H1 (cell line): ENCODE measurements at regions not wholly inside any gene's neighbourhood (a gene's known extent, or its start where the extent isn't known, plus 50 kb on each side); places are given as distances from the start of the nearest gene placed in this dataset.

Experiments used
- CTCF ChIA-PET: fragments of 300-600 bp; sonication (Branson Sonifier 250); formaldehyde crosslinking; loops from one replicate; lab custom pipeline; 2021; ENCODE audit not compliant: partially characterized antibody; lab: Charles Lee
- POLR2A ChIA-PET: fragments of 300-600 bp; sonication (Branson Sonifier 250); formaldehyde crosslinking; loops from one replicate; lab custom pipeline; 2021; ENCODE audit warnings: inconsistent platforms; ENCODE audit not compliant: partially characterized antibody; lab: Charles Lee
- DNase-seq, 2 experiments: peaks; one replicate each; pipeline versions ENCODE4 v3.0.0 to v3.0.0-alpha.2; 2010 to 2022; ENCODE audit warnings: low spot score in 2 of 2, low read depth in 1 of 2, mixed read lengths in 1 of 2
- FAIRE-seq: peaks from 2 replicates; lab custom pipeline; 2011; peaks lifted over from hg19 to GRCh38; lab: Jason Lieb, UNC
- H2AFZ ChIP-seq: 2 replicates; pipeline ENCODE4 v1.8.1; 2012; ENCODE audit warnings: low read length, inconsistent platforms
- H2AK5ac ChIP-seq: 2 replicates; pipeline ENCODE4 v1.6.1; 2013; ENCODE audit warnings: low read depth, low read length
- H2BK120ac ChIP-seq: replicated peaks from 2 replicates; pipeline ENCODE3; 2013; ENCODE audit warnings: low read depth, low read length, inconsistent platforms
- H2BK12ac ChIP-seq: 2 replicates; pipeline ENCODE4 v1.6.1; 2013; ENCODE audit warnings: low read depth, low read length
- H2BK15ac ChIP-seq: 2 replicates; pipeline ENCODE4 v1.6.1; 2013; ENCODE audit warnings: low read length
- H2BK20ac ChIP-seq: 2 replicates; pipeline ENCODE4 v1.6.1; 2013; ENCODE audit warnings: low read length
- H2BK5ac ChIP-seq: 2 replicates; pipeline ENCODE4 v1.6.1; 2013; ENCODE audit warnings: low read depth, low read length
- H3K14ac ChIP-seq: 2 replicates; pipeline ENCODE4 v1.6.1; 2013; ENCODE audit warnings: inconsistent platforms; ENCODE audit not compliant: insufficient read length
- H3K18ac ChIP-seq: 2 replicates; pipeline ENCODE4 v1.6.1; 2013; ENCODE audit warnings: low read length; ENCODE audit errors: extremely low read depth
- H3K23ac ChIP-seq: 2 replicates; pipeline ENCODE4 v1.6.1; 2013; ENCODE audit warnings: inconsistent platforms; ENCODE audit not compliant: insufficient read length
- H3K23me2 ChIP-seq: 2 replicates; pipeline ENCODE4 v1.6.1; 2013; ENCODE audit warnings: low read depth, low read length
- H3K27ac ChIP-seq: 2 replicates; pipeline ENCODE4 v1.6.1; 2011; ENCODE audit warnings: low read depth, low read length, inconsistent platforms
- H3K27me3 ChIP-seq, 4 experiments: replicated peaks in 1 of 4; 1 replicate in 1 of 4; 2 replicates in 3 of 4; pipeline versions ENCODE4 v1.6.1 to v1.8.1; 2011 to 2013; ENCODE audit warnings: low read length in 3 of 4, mild to moderate bottlenecking in 3 of 4, inconsistent platforms in 2 of 4, mixed read lengths in 2 of 4, moderate library complexity in 1 of 4; ENCODE audit not compliant: control insufficient read depth in 3 of 4, insufficient read depth in 3 of 4; ENCODE audit errors: extremely low read depth in 1 of 4
- H3K36me3 ChIP-seq, 4 experiments: 2 replicates each; pipeline versions ENCODE4 v1.6.1 to v1.8.1; 2011 to 2013; ENCODE audit warnings: mild to moderate bottlenecking in 4 of 4, low read length in 3 of 4, moderate library complexity in 2 of 4, control low read depth in 1 of 4, inconsistent platforms in 1 of 4; ENCODE audit not compliant: insufficient read depth in 4 of 4, control insufficient read depth in 2 of 4
- H3K4ac ChIP-seq: replicated peaks from 2 replicates; pipeline ENCODE3; 2013; ENCODE audit warnings: low read length, low read depth, mixed read lengths, inconsistent platforms; ENCODE audit not compliant: insufficient read length
- H3K4me1 ChIP-seq, 4 experiments: replicated peaks in 1 of 4; 1 replicate in 1 of 4; 2 replicates in 3 of 4; pipeline versions ENCODE4 v1.6.1 to v1.8.1; 2011 to 2013; ENCODE audit warnings: low read length in 3 of 4, inconsistent platforms in 2 of 4, mixed read lengths in 1 of 4; ENCODE audit not compliant: insufficient read depth in 4 of 4, control insufficient read depth in 3 of 4
- H3K4me2 ChIP-seq, 2 experiments: 2 replicates each; pipeline versions ENCODE4 v1.6.1 to v1.8.1; 2011 to 2013; ENCODE audit warnings: low read depth in 2 of 2, low read length in 2 of 2, control low read depth in 1 of 2, inconsistent platforms in 1 of 2, mild to moderate bottlenecking in 1 of 2; ENCODE audit not compliant: insufficient read depth in 1 of 2
- H3K4me3 ChIP-seq, 4 experiments: fragments of 200-600, 300-600 bp in 1 of 4; sonication (generic), shearing (Covaris generic), sonication (Bioruptor Twin) in 1 of 4; 2 replicates each; pipeline versions ENCODE4 v1.5.1 to v1.8.1; 2011 to 2016; ENCODE audit warnings: low read length in 4 of 4, low read depth in 3 of 4, control low read depth in 2 of 4, inconsistent platforms in 2 of 4, mild to moderate bottlenecking in 2 of 4, mixed read lengths in 1 of 4, moderate library complexity in 1 of 4; ENCODE audit not compliant: insufficient read depth in 2 of 4; ENCODE audit errors: extremely low read depth in 1 of 4
- H3K56ac ChIP-seq: replicated peaks from 2 replicates; pipeline ENCODE3; 2013; ENCODE audit warnings: low read depth, mild to moderate bottlenecking, mixed read lengths, low read length, inconsistent platforms; ENCODE audit not compliant: insufficient read length
- H3K79me1 ChIP-seq: 2 replicates; pipeline ENCODE4 v1.6.1; 2013; ENCODE audit warnings: low read depth, low read length, control low read depth
- H3K79me2 ChIP-seq, 2 experiments: 2 replicates each; pipeline versions ENCODE4 v1.6.1 to v1.8.1; 2012 to 2013; ENCODE audit warnings: low read length in 2 of 2, mild to moderate bottlenecking in 2 of 2, inconsistent platforms in 1 of 2; ENCODE audit not compliant: insufficient read depth in 2 of 2, control insufficient read depth in 1 of 2
- H3K9ac ChIP-seq, 4 experiments: replicated peaks in 1 of 4; 1 replicate in 1 of 4; 2 replicates in 3 of 4; pipeline versions ENCODE4 v1.6.1 to v1.8.1; 2011 to 2013; ENCODE audit warnings: low read depth in 3 of 4, low read length in 3 of 4, control low read depth in 2 of 4, mild to moderate bottlenecking in 2 of 4, moderate library complexity in 2 of 4, inconsistent platforms in 1 of 4; ENCODE audit errors: extremely low read depth in 1 of 4
- H3K9me3 ChIP-seq, 2 experiments: 2 replicates each; pipeline versions ENCODE4 v1.6.1 to v1.8.1; 2012 to 2013; ENCODE audit warnings: mild to moderate bottlenecking in 2 of 2, moderate library complexity in 2 of 2, control low read depth in 1 of 2, inconsistent platforms in 1 of 2, low read depth in 1 of 2, low read length in 1 of 2, mixed read lengths in 1 of 2; ENCODE audit not compliant: insufficient read depth in 2 of 2
- H4K20me1 ChIP-seq, 2 experiments: replicated peaks in 1 of 2; 2 replicates each; pipeline versions ENCODE3 to v1.8.1; 2011 to 2013; ENCODE audit warnings: inconsistent platforms in 2 of 2, low read length in 2 of 2, mild to moderate bottlenecking in 1 of 2; ENCODE audit not compliant: insufficient read depth in 2 of 2, control insufficient read depth in 1 of 2
- H4K5ac ChIP-seq: 2 replicates; pipeline ENCODE4 v1.6.1; 2013; ENCODE audit warnings: low read length, low read depth, mixed read lengths, inconsistent platforms; ENCODE audit not compliant: insufficient read length
- H4K8ac ChIP-seq: 2 replicates; pipeline ENCODE4 v1.8.0; 2013; ENCODE audit warnings: mild to moderate bottlenecking, moderate library complexity, low read length, inconsistent platforms; ENCODE audit not compliant: insufficient read depth; ENCODE audit errors: extremely low read depth
- H4K91ac ChIP-seq: replicated peaks from 2 replicates; pipeline ENCODE3; 2013; ENCODE audit warnings: low read length, mixed read lengths, inconsistent platforms; ENCODE audit not compliant: insufficient read length
- BCL11A ChIP-seq, 2 experiments: IDR thresholded peaks; one replicate each; pipeline ENCODE4 v1.6.1; 2011; ENCODE audit warnings: low read depth in 2 of 2, low read length in 2 of 2, mild to moderate bottlenecking in 2 of 2
- CBX5 ChIP-seq: fragments of 300-800, 300-1000 bp; sonication (generic); IDR thresholded peaks from 2 replicates; pipeline ENCODE4 v1.7.1; 2016; ENCODE audit warnings: antibody characterized with exemption, low read length, low read depth
- NRF1 ChIP-seq: IDR thresholded peaks from 2 replicates; pipeline ENCODE4 v1.6.1; 2011; ENCODE audit warnings: mild to moderate bottlenecking, low read depth, low read length, improper control_type of control experiment
- RBBP5 ChIP-seq: IDR thresholded peaks from 2 replicates; pipeline ENCODE4 v1.7.1; 2012; ENCODE audit warnings: low read depth, mild to moderate bottlenecking, inconsistent platforms, low read length, moderate library complexity, borderline replicate concordance
- TEAD4 ChIP-seq: IDR thresholded peaks from 2 replicates; pipeline ENCODE4 v1.6.1; 2012; ENCODE audit warnings: low read depth, low read length, inconsistent platforms, mixed read lengths
- WGBS, 2 experiments: shearing (Covaris generic) in 1 of 2; methylation state at CpG; one replicate each; pipeline versions ENCODE4 v1.1.6 to v1.1.7; 2013 to 2015; ENCODE audit warnings: low lambda C conversion rate in 2 of 2, mixed read lengths in 2 of 2, inconsistent platforms in 1 of 2, low coverage in 1 of 2, missing lambda C conversion rate in 1 of 2; ENCODE audit not compliant: insufficient replicate concordance in 2 of 2, insufficient coverage in 1 of 2, insufficient read length in 1 of 2; ENCODE audit errors: extremely low coverage in 1 of 2, missing lambda C conversion rate in 1 of 2; 5-methylcytosine and 5-hydroxymethylcytosine counted together
- TF ChIP-seq, protein P1 (sequence below): IDR thresholded peaks from 2 replicates; pipeline ENCODE4 v1.6.1; 2012; ENCODE audit warnings: inconsistent platforms
- TF ChIP-seq, protein P2 (sequence below), 3 experiments: IDR thresholded peaks; 1 replicate in 2 of 3; 2 replicates in 1 of 3; pipeline versions ENCODE4 v1.5.1 to v1.6.1; 2011; ENCODE audit warnings: low read length in 3 of 3, mild to moderate bottlenecking in 3 of 3, inconsistent platforms in 2 of 3, low read depth in 1 of 3, moderate library complexity in 1 of 3; ENCODE audit not compliant: insufficient read depth in 1 of 3; ENCODE audit errors: control extremely low read depth in 1 of 3
- TF ChIP-seq, protein P3 (sequence below): IDR thresholded peaks from 2 replicates; pipeline ENCODE4 v1.6.1; 2012; ENCODE audit warnings: inconsistent platforms

DNA sequence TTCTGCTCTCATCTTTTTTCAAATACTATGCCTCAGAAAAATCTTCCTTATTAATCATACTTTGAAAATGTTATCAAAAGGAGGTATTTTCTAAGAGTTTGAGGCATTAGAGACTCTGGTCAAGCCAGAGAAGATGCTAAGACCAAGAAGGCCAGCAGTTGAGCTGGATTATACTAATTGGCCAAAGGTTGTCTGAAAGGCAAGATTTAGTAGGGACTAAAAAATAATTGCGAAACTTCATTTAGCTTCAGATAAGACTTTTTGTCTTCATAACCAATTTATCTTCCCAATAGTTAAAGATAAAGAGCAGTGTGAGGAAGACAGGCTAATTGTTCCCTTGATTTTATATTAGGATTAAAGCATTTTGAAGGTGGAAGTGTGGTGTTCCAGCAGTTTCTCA is 1412.4 kb upstream of the PCDH7 start:
- Histone ChIP-seq H3K4me3 (no peak overlapping the region), H3K27me3 (no peaks in the 10 kb centered on the region), H4K5ac (no peak overlapping the region), H3K4ac (no peak overlapping the region), H3K4me2 (no peak overlapping the region), H4K20me1 (no peaks in the 10 kb centered on the region), H2BK5ac (no peak overlapping the region), H2AK5ac (no peak overlapping the region), H3K9ac (no peak overlapping the region), H2AFZ (no peak overlapping the region), H3K56ac (no peak overlapping the region), H4K91ac (no peak overlapping the region), H3K79me2 (no peaks in the 10 kb centered on the region), H3K4me1 (no peaks in the 10 kb centered on the region), H2BK20ac (no peak overlapping the region), H2BK15ac (no peak overlapping the region), H2BK12ac (no peak overlapping the region), H3K36me3 (no peaks in the 10 kb centered on the region), H3K23me2 (peaks cover 2% of the 10 kb centered on the region; the same call in 1 of the 2 replicates), H3K18ac (no peak overlapping the region), H4K8ac (no peak overlapping the region), H2BK120ac (no peak overlapping the region), H3K23ac (no peak overlapping the region), H3K79me1 (no peaks in the 10 kb centered on the region; the same call in 1 of the 2 replicates), H3K9me3 (no peaks in the 10 kb centered on the region), H3K27ac (no peak overlapping the region), H3K14ac (no peak overlapping the region)
- TF ChIP-seq RBBP5 (no peak), TEAD4 (no peak), BCL11A (IDR thresholded peaks at IDR 0.05; ENCODE audit: low read depth in 2 of 2, low read length in 2 of 2) (no peak), CBX5 (no peak), NRF1 (no peak)
- TF ChIP-seq, protein P1, sequence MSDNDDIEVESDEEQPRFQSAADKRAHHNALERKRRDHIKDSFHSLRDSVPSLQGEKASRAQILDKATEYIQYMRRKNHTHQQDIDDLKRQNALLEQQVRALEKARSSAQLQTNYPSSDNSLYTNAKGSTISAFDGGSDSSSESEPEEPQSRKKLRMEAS, result no peak
- TF ChIP-seq, protein P2, sequence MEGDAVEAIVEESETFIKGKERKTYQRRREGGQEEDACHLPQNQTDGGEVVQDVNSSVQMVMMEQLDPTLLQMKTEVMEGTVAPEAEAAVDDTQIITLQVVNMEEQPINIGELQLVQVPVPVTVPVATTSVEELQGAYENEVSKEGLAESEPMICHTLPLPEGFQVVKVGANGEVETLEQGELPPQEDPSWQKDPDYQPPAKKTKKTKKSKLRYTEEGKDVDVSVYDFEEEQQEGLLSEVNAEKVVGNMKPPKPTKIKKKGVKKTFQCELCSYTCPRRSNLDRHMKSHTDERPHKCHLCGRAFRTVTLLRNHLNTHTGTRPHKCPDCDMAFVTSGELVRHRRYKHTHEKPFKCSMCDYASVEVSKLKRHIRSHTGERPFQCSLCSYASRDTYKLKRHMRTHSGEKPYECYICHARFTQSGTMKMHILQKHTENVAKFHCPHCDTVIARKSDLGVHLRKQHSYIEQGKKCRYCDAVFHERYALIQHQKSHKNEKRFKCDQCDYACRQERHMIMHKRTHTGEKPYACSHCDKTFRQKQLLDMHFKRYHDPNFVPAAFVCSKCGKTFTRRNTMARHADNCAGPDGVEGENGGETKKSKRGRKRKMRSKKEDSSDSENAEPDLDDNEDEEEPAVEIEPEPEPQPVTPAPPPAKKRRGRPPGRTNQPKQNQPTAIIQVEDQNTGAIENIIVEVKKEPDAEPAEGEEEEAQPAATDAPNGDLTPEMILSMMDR (IDR thresholded peaks at IDR 0.05; ENCODE audit: control extremely low read depth in 1 of 3, insufficient read depth in 1 of 3, low read depth in 1 of 3, low read length in 3 of 3), result no peak
- TF ChIP-seq, protein P3, sequence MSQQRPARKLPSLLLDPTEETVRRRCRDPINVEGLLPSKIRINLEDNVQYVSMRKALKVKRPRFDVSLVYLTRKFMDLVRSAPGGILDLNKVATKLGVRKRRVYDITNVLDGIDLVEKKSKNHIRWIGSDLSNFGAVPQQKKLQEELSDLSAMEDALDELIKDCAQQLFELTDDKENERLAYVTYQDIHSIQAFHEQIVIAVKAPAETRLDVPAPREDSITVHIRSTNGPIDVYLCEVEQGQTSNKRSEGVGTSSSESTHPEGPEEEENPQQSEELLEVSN, result no peak
- 94% methylated on average over 1 of the region's 1 CpG; no CpG with 5 or more reads in 1 of the 2 experiments for WGBS, 2 experiments
- POLR2A ChIA-PET, result no interaction called here
- no peak for DNase-seq
- no peak for FAIRE-seq
- CTCF ChIA-PET, result no interaction called here
